IMR-90 (cell line): ENCODE measurements at regions not wholly inside any gene's neighbourhood (a gene's known extent, or its start where the extent isn't known, plus 50 kb on each side); places are given as distances from the start of the nearest gene placed in this dataset.

Source experiments
- CEBPB ChIP-seq: IDR thresholded peaks from 2 replicates; pipeline ENCODE4 v1.6.1; 2012; ENCODE audit warnings: low read depth, low read length, improper control_type of control experiment
- CTCF ChIP-seq: conservative IDR thresholded peaks from 2 replicates; pipeline ENCODE4 v1.5.1; 2012; ENCODE audit warnings: mild to moderate bottlenecking, low read depth, low read length, improper control_type of control experiment
- FOS ChIP-seq: fragments of 150-350 bp; IDR thresholded peaks from 2 replicates; pipeline ENCODE4 v1.6.1; 2016; ENCODE audit warnings: low read depth, low read length
- MAFK ChIP-seq: IDR thresholded peaks from 2 replicates; pipeline ENCODE4 v1.6.1; 2012; ENCODE audit warnings: low read depth, low read length, improper control_type of control experiment
- POLR2A ChIP-seq: IDR thresholded peaks from 2 replicates; pipeline ENCODE4 v1.6.1; 2012; ENCODE audit warnings: mild to moderate bottlenecking, low read depth, low read length
- RCOR1 ChIP-seq: IDR thresholded peaks from 2 replicates; pipeline ENCODE4 v1.6.1; 2012; ENCODE audit warnings: mild to moderate bottlenecking, low read length, improper control_type of control experiment; ENCODE audit not compliant: insufficient replicate concordance
- RFX5 ChIP-seq: IDR thresholded peaks from 2 replicates; pipeline ENCODE4 v1.8.0; 2012; ENCODE audit warnings: low read depth, mild to moderate bottlenecking, low read length, moderate library complexity
- SMC3 ChIP-seq: fragments of 150-350 bp; IDR thresholded peaks from 2 replicates; pipeline ENCODE4 v1.6.1; 2016; ENCODE audit warnings: low read depth, mild to moderate bottlenecking, antibody characterized with exemption, low read length, moderate library complexity
- USF2 ChIP-seq: fragments of 150-350 bp; IDR thresholded peaks from 2 replicates; pipeline ENCODE4 v1.6.1; 2017; ENCODE audit warnings: mild to moderate bottlenecking, antibody characterized with exemption, low read length, low read depth

GRCh38 chr20:48056218-48056617 is 270.9 kb upstream of the SULF2 start:
- TF ChIP-seq POLR2A, result no peak
- no peak for TF ChIP-seq SMC3
- no peak for TF ChIP-seq CTCF
- TF ChIP-seq USF2, result no peak
- TF ChIP-seq RCOR1, result no peak
- TF ChIP-seq RFX5, result no peak
- no peak for TF ChIP-seq MAFK
- no peak for TF ChIP-seq CEBPB
- TF ChIP-seq FOS, result no peak
